Dendritic cell treated with granulocyte-macrophage colony-stimulating factor and Interleukin-4, amounts not matched to agents 40 ng/mL and 50 ng/mL, for 4 days (primary cell): ENCODE measurements at regions not wholly inside any gene's neighbourhood (a gene's known extent, or its start where the extent isn't known, plus 50 kb on each side); places are given as distances from the start of the nearest gene placed in this dataset.

Experiments
- H3K27ac Mint-ChIP-seq: one replicate; pipeline ENCODE4 v1.8.0; 2022; ENCODE audit warnings: mild to moderate bottlenecking, mixed read lengths
- H3K27me3 Mint-ChIP-seq: one replicate; pipeline ENCODE4 v1.8.0; 2022; ENCODE audit warnings: mild to moderate bottlenecking, mixed read lengths
- H3K36me3 Mint-ChIP-seq: one replicate; pipeline ENCODE4 v1.8.0; 2022; ENCODE audit warnings: low read depth, mixed read lengths
- H3K4me1 Mint-ChIP-seq: one replicate; pipeline ENCODE4 v1.8.0; 2022; ENCODE audit warnings: low read depth, mixed read lengths
- H3K4me3 Mint-ChIP-seq: one replicate; pipeline ENCODE4 v1.8.0; 2022; ENCODE audit warnings: mild to moderate bottlenecking, moderate library complexity, mixed read lengths
- H3K9me3 Mint-ChIP-seq: one replicate; pipeline ENCODE4 v1.8.0; 2022; ENCODE audit warnings: mixed read lengths
- intact Hi-C: fragments of 100-400 bp; cut with micrococcal nuclease; formaldehyde crosslinking; loops from one replicate; pipeline ENCODE4 v1.15.0; 2022

GRCh38 chr13:92976657-92977056 is 249.9 kb upstream of the GPC6 start:
- Mint-ChIP-seq H3K27me3 (no peaks in the 10 kb centered on the region), H3K4me3 (no peak overlapping the region), H3K4me1 (no peaks in the 10 kb centered on the region), H3K9me3 (peaks cover 7% of the 10 kb centered on the region), H3K27ac (no peak overlapping the region), H3K36me3 (no peaks in the 10 kb centered on the region)
- intact Hi-C loops: no loop called here

- Mint-ChIP-seq H3K9me3 (peaks cover 37% of the 10 kb centered on the region), H3K27ac (no peak overlapping the region), H3K4me1 (no peaks in the 10 kb centered on the region), H3K36me3 (no peaks in the 10 kb centered on the region), H3K4me3 (no peak overlapping the region), H3K27me3 (no peaks in the 10 kb centered on the region)
- intact Hi-C loops: no loop called here
Observed at GRCh38 chr13:92984151-92984550, 242.5 kb upstream of the GPC6 start.

- intact Hi-C loops: no loop called here
- Mint-ChIP-seq H3K36me3 (no peaks in the 10 kb centered on the region), H3K4me3 (no peak overlapping the region), H3K4me1 (no peaks in the 10 kb centered on the region), H3K9me3 (peaks cover 52% of the 10 kb centered on the region), H3K27ac (no peak overlapping the region), H3K27me3 (no peaks in the 10 kb centered on the region)
Observed at GRCh38 chr13:92989301-92989700, 237.3 kb upstream of the GPC6 start.

GRCh38 chr13:92991692-92992091 is 234.9 kb upstream of the GPC6 start:
- no peak overlapping the region for H3K27ac Mint-ChIP-seq

GRCh38 chr13:92994056-92994455 is 232.6 kb upstream of the GPC6 start:
- no peaks in the 10 kb centered on the region for H3K27me3 Mint-ChIP-seq
- intact Hi-C loops: no loop called here
- no peak overlapping the region for H3K4me3 Mint-ChIP-seq
- no peaks in the 10 kb centered on the region for H3K4me1 Mint-ChIP-seq
- H3K27ac Mint-ChIP-seq: no peak overlapping the region
- H3K9me3 Mint-ChIP-seq: peaks cover 57% of the 10 kb centered on the region
- H3K36me3 Mint-ChIP-seq: no peaks in the 10 kb centered on the region

More at GRCh38 chr13:92991692-92992091, 234.9 kb upstream of the GPC6 start:
- no peaks in the 10 kb centered on the region for H3K4me1 Mint-ChIP-seq
- H3K36me3 Mint-ChIP-seq: no peaks in the 10 kb centered on the region
- intact Hi-C loops: no loop called here
- no peak overlapping the region for H3K4me3 Mint-ChIP-seq
- peaks cover 64% of the 10 kb centered on the region for H3K9me3 Mint-ChIP-seq
- H3K27me3 Mint-ChIP-seq: no peaks in the 10 kb centered on the region

- intact Hi-C loops: no loop called here
- no peaks in the 10 kb centered on the region for H3K36me3 Mint-ChIP-seq
Observed at GRCh38 chr13:93001866-93002461, 224.6 kb upstream of the GPC6 start.

GRCh38 chr13:93003531-93003930 is 223.1 kb upstream of the GPC6 start:
- Mint-ChIP-seq H3K27me3 (no peaks in the 10 kb centered on the region), H3K9me3 (peaks cover 37% of the 10 kb centered on the region), H3K4me1 (no peaks in the 10 kb centered on the region), H3K4me3 (no peak overlapping the region), H3K36me3 (no peaks in the 10 kb centered on the region), H3K27ac (no peak overlapping the region)
- intact Hi-C loops: no loop called here

More at GRCh38 chr13:93001866-93002461, 224.6 kb upstream of the GPC6 start:
- no peaks in the 10 kb centered on the region for H3K27me3 Mint-ChIP-seq
- H3K9me3 Mint-ChIP-seq: peaks cover 29% of the 10 kb centered on the region
- no peak overlapping the region for H3K4me3 Mint-ChIP-seq
- no peaks in the 10 kb centered on the region for H3K4me1 Mint-ChIP-seq
- H3K27ac Mint-ChIP-seq: no peak overlapping the region

- Mint-ChIP-seq H3K4me1 (no peaks in the 10 kb centered on the region), H3K4me3 (no peak overlapping the region), H3K9me3 (peaks cover 51% of the 10 kb centered on the region), H3K36me3 (no peaks in the 10 kb centered on the region), H3K27me3 (no peaks in the 10 kb centered on the region), H3K27ac (no peak overlapping the region)
- intact Hi-C loops: no loop called here
Observed at GRCh38 chr13:93004919-93005318, 221.7 kb upstream of the GPC6 start.

GRCh38 chr13:93007928-93008327 is 218.7 kb upstream of the GPC6 start:
- Mint-ChIP-seq H3K36me3 (no peaks in the 10 kb centered on the region), H3K9me3 (peaks cover 53% of the 10 kb centered on the region), H3K4me3 (no peak overlapping the region), H3K27me3 (no peaks in the 10 kb centered on the region), H3K27ac (no peak overlapping the region), H3K4me1 (no peaks in the 10 kb centered on the region)
- intact Hi-C loops: no loop called here

- no peak overlapping the region for H3K27ac Mint-ChIP-seq
- H3K36me3 Mint-ChIP-seq: no peaks in the 10 kb centered on the region
Observed at GRCh38 chr13:93017493-93018112, 209.0 kb upstream of the GPC6 start.

GRCh38 chr13:93023929-93024328 is 202.7 kb upstream of the GPC6 start:
- Mint-ChIP-seq H3K27ac (no peak overlapping the region), H3K27me3 (no peaks in the 10 kb centered on the region), H3K4me1 (no peaks in the 10 kb centered on the region), H3K36me3 (no peaks in the 10 kb centered on the region), H3K9me3 (peaks cover 17% of the 10 kb centered on the region), H3K4me3 (no peak overlapping the region)
- intact Hi-C loops: no loop called here

More at GRCh38 chr13:93017493-93018112, 209.0 kb upstream of the GPC6 start:
- Mint-ChIP-seq H3K4me1 (no peaks in the 10 kb centered on the region), H3K4me3 (no peak overlapping the region), H3K27me3 (no peaks in the 10 kb centered on the region), H3K9me3 (peaks cover 64% of the 10 kb centered on the region)
- intact Hi-C loops: no loop called here

- Mint-ChIP-seq H3K4me1 (no peaks in the 10 kb centered on the region), H3K9me3 (peaks cover 9% of the 10 kb centered on the region), H3K27me3 (no peaks in the 10 kb centered on the region), H3K36me3 (no peaks in the 10 kb centered on the region), H3K27ac (no peak overlapping the region), H3K4me3 (no peak overlapping the region)
- intact Hi-C loops: no loop called here
Observed at GRCh38 chr13:93025984-93026383, 200.6 kb upstream of the GPC6 start.

GRCh38 chr13:93029536-93029935 is 197.1 kb upstream of the GPC6 start:
- no peaks in the 10 kb centered on the region for H3K4me1 Mint-ChIP-seq
- H3K27me3 Mint-ChIP-seq: no peaks in the 10 kb centered on the region
- intact Hi-C loops: no loop called here
- peaks cover 20% of the 10 kb centered on the region for H3K9me3 Mint-ChIP-seq
- no peak overlapping the region for H3K27ac Mint-ChIP-seq
- no peak overlapping the region for H3K4me3 Mint-ChIP-seq
- H3K36me3 Mint-ChIP-seq: no peaks in the 10 kb centered on the region

GRCh38 chr13:93036380-93036779 is 190.2 kb upstream of the GPC6 start:
- Mint-ChIP-seq H3K4me1 (no peaks in the 10 kb centered on the region), H3K4me3 (no peak overlapping the region), H3K9me3 (peaks cover 38% of the 10 kb centered on the region)

GRCh38 chr13:93037780-93038179 is 188.8 kb upstream of the GPC6 start:
- Mint-ChIP-seq H3K27me3 (no peaks in the 10 kb centered on the region), H3K4me1 (no peaks in the 10 kb centered on the region), H3K36me3 (no peaks in the 10 kb centered on the region), H3K27ac (no peak overlapping the region), H3K4me3 (no peak overlapping the region), H3K9me3 (peaks cover 29% of the 10 kb centered on the region)
- intact Hi-C loops: no loop called here

More at GRCh38 chr13:93036380-93036779, 190.2 kb upstream of the GPC6 start:
- intact Hi-C loops: no loop called here
- H3K27me3 Mint-ChIP-seq: no peaks in the 10 kb centered on the region
- no peak overlapping the region for H3K27ac Mint-ChIP-seq
- H3K36me3 Mint-ChIP-seq: no peaks in the 10 kb centered on the region
